ENCODE measurements at regions not wholly inside any gene's neighbourhood (a gene's known extent, or its start where the extent isn't known, plus 50 kb on each side); places are given as distances from the start of the nearest gene placed in this dataset.
"Not testable (repeated sequence)": the region's sequence is repeated elsewhere in the genome, so short reads cannot be mapped to it uniquely, and the experiment has no call there.

GRCh38 chr5:127133071-127133470, 59.8 kb upstream of the C5orf63 start:
- DNase-seq: no peak

GRCh38 chr5:127136908-127137307, 63.6 kb upstream of the C5orf63 start:
- DNase-seq: no peak

GRCh38 chr5:127143722-127144121, 70.4 kb upstream of the C5orf63 start:
- DNase-seq: no peak

GRCh38 chr5:127153031-127153430, 79.7 kb upstream of the C5orf63 start:
- no peak for DNase-seq

- no peak for DNase-seq
Observed at GRCh38 chr5:127153521-127153920, 80.2 kb upstream of the C5orf63 start.

- no peak for DNase-seq
Observed at GRCh38 chr5:127163750-127164149, 90.4 kb upstream of the C5orf63 start.

GRCh38 chr5:127170918-127171600, 97.8 kb upstream of the C5orf63 start:
- no peak for DNase-seq

GRCh38 chr5:127176769-127177168, 103.5 kb upstream of the C5orf63 start:
- no peak for DNase-seq

- not testable (repeated sequence) for DNase-seq
Observed at GRCh38 chr5:127182631-127183030, 108.0 kb upstream of the MEGF10 start.

- DNase-seq: no peak
Observed at GRCh38 chr5:127183332-127183731, 107.3 kb upstream of the MEGF10 start.

- DNase-seq: peak; percentile 41
Observed at GRCh38 chr5:127184851-127185250, 105.7 kb upstream of the MEGF10 start.

GRCh38 chr5:127186657-127187056, 103.9 kb upstream of the MEGF10 start:
- no peak for DNase-seq

- DNase-seq: no peak
Observed at GRCh38 chr5:127187706-127188105, 102.9 kb upstream of the MEGF10 start.

- DNase-seq: no peak
Observed at GRCh38 chr5:127192150-127192549, 98.4 kb upstream of the MEGF10 start.

GRCh38 chr5:127192836-127193338, 97.7 kb upstream of the MEGF10 start:
- DNase-seq: no peak

GRCh38 chr5:127196042-127196441, 94.6 kb upstream of the MEGF10 start:
- no peak for DNase-seq

GRCh38 chr5:127197402-127198167, 93.0 kb upstream of the MEGF10 start:
- not testable (repeated sequence) for DNase-seq

- not testable (repeated sequence) for DNase-seq
Observed at GRCh38 chr5:127202738-127203137, 87.9 kb upstream of the MEGF10 start.

- DNase-seq: no peak
Observed at GRCh38 chr5:127203818-127204217, 86.8 kb upstream of the MEGF10 start.

GRCh38 chr5:127205147-127205546, 85.4 kb upstream of the MEGF10 start:
- DNase-seq: no peak

GRCh38 chr5:127206320-127207113, 84.1 kb upstream of the MEGF10 start:
- no peak for DNase-seq

- DNase-seq: no peak
Observed at GRCh38 chr5:127210042-127210441, 80.6 kb upstream of the MEGF10 start.

GRCh38 chr5:127213231-127213630, 77.4 kb upstream of the MEGF10 start:
- no peak for DNase-seq
